SK-N-SH (cell line): ENCODE measurements at regions not wholly inside any gene's neighbourhood (a gene's known extent, or its start where the extent isn't known, plus 50 kb on each side); places are given as distances from the start of the nearest gene placed in this dataset.
A peak's percentile ranks its signal among the peaks of the same experiment; 100 is the strongest.

Experiments
- CTCF ChIA-PET: fragments of 300-600, 350-600 bp; formaldehyde crosslinking; extraction: SDS; loops from one replicate; lab custom pipeline; 2021; lab: Yijun Ruan, JAX
- POLR2A ChIA-PET: fragments of 350-600 bp; sonication (Branson Sonifier 250); formaldehyde crosslinking; extraction: SDS; loops from one replicate; lab custom pipeline; 2020; ENCODE audit warnings: antibody characterized with exemption, inconsistent platforms; lab: Yijun Ruan, JAX
- DNase-seq: peaks from one replicate; pipeline ENCODE4 v3.0.0; 2012
- H2AFZ ChIP-seq: fragments of 200-600 bp; sonication (generic); 2 replicates; pipeline ENCODE4 v1.8.1; 2016; ENCODE audit warnings: antibody characterized with exemption, mild to moderate bottlenecking, low read depth
- H3F3A ChIP-seq: fragments of 200-600 bp; sonication (generic); replicated peaks from 2 replicates; pipeline ENCODE3; 2016; ENCODE audit warnings: antibody characterized with exemption, mild to moderate bottlenecking; ENCODE audit not compliant: insufficient read depth
- H3K27ac ChIP-seq, 2 experiments: fragments of 200-500 bp in 1 of 2; fragments of 200-600 bp in 1 of 2; sonication (Bioruptor generic) in 1 of 2; sonication (generic), shearing (Covaris generic) in 1 of 2; 2 replicates each; pipeline versions ENCODE4 v1.5.1 to v1.6.1; 2014 to 2016; ENCODE audit warnings: low read depth in 2 of 2, inconsistent platforms in 1 of 2, low read length in 1 of 2, mild to moderate bottlenecking in 1 of 2, mixed read lengths in 1 of 2
- H3K27me3 ChIP-seq: fragments of 200-600 bp; sonication (generic), shearing (Covaris generic); 2 replicates; pipeline ENCODE4 v1.6.1; 2016; ENCODE audit warnings: mixed run types; ENCODE audit not compliant: insufficient read depth
- H3K36me3 ChIP-seq, 2 experiments: fragments of 200-500 bp in 1 of 2; fragments of 200-600 bp in 1 of 2; sonication (Bioruptor generic) in 1 of 2; sonication (generic) in 1 of 2; replicated peaks in 1 of 2; 2 replicates each; pipeline versions ENCODE3 to v1.5.1; 2014 to 2016; ENCODE audit warnings: low read length in 1 of 2, mild to moderate bottlenecking in 1 of 2; ENCODE audit not compliant: insufficient read depth in 2 of 2, control insufficient read depth in 1 of 2
- H3K4me1 ChIP-seq, 2 experiments: fragments of 200-500 bp in 1 of 2; fragments of 200-600 bp in 1 of 2; sonication (Bioruptor generic) in 1 of 2; sonication (generic), shearing (Covaris generic) in 1 of 2; 2 replicates each; pipeline versions ENCODE4 v1.5.1 to v1.6.1; 2014 to 2016; ENCODE audit warnings: low read depth in 1 of 2, low read length in 1 of 2, mixed run types in 1 of 2; ENCODE audit not compliant: insufficient read depth in 2 of 2, control insufficient read depth in 1 of 2
- H3K4me2 ChIP-seq: fragments of 200-600 bp; sonication (generic), shearing (Covaris generic); 2 replicates; pipeline ENCODE4 v1.6.1; 2017; ENCODE audit warnings: mixed run types
- H3K4me3 ChIP-seq, 2 experiments: fragments of 200-500 bp in 1 of 2; fragments of 200-600 bp in 1 of 2; sonication (Bioruptor generic) in 1 of 2; sonication (generic), shearing (Covaris generic) in 1 of 2; 2 replicates each; pipeline versions ENCODE4 v1.5.1 to v1.8.1; 2014 to 2016; ENCODE audit warnings: low read depth in 2 of 2, inconsistent platforms in 1 of 2, low read length in 1 of 2, mild to moderate bottlenecking in 1 of 2, mixed read lengths in 1 of 2, moderate library complexity in 1 of 2
- H3K79me2 ChIP-seq: fragments of 200-600 bp; sonication (generic); 2 replicates; pipeline ENCODE4 v1.8.1; 2017; ENCODE audit warnings: mild to moderate bottlenecking; ENCODE audit not compliant: insufficient read depth
- H3K9ac ChIP-seq: fragments of 200-600 bp; sonication (generic); 2 replicates; pipeline ENCODE4 v1.6.1; 2017; ENCODE audit warnings: mixed run types
- H3K9me2 ChIP-seq: fragments of 200-600 bp; sonication (generic); 2 replicates; pipeline ENCODE4 v1.6.1; 2017; ENCODE audit warnings: mixed run types
- H3K9me3 ChIP-seq: fragments of 200-600 bp; sonication (generic); 2 replicates; pipeline ENCODE4 v1.6.1; 2017; ENCODE audit warnings: mixed run types, mild to moderate bottlenecking, moderate library complexity
- H4K20me1 ChIP-seq: fragments of 200-600 bp; sonication (generic); 2 replicates; pipeline ENCODE4 v1.6.1; 2017; ENCODE audit warnings: mild to moderate bottlenecking, mixed run types; ENCODE audit not compliant: insufficient read depth
- CHD2 ChIP-seq: fragments of 150-350 bp; IDR thresholded peaks from 2 replicates; pipeline ENCODE4 v1.6.1; 2018; ENCODE audit warnings: low read length; ENCODE audit not compliant: partially characterized antibody
- ELF1 ChIP-seq: IDR thresholded peaks from 2 replicates; pipeline ENCODE4 v1.4.0; 2012
- EZH2phosphoT487 ChIP-seq: fragments of 200-600 bp; sonication (generic); IDR thresholded peaks from 2 replicates; pipeline ENCODE4 v1.6.1; 2017; ENCODE audit warnings: low read depth, mixed run types, mild to moderate bottlenecking, antibody characterized with exemption, moderate library complexity, borderline replicate concordance
- FOXJ3 ChIP-seq: sonication (generic); formaldehyde crosslinking; IDR thresholded peaks from 2 replicates; pipeline ENCODE4 v1.5.1; 2020; ENCODE audit warnings: mild to moderate bottlenecking, missing genetic modification reagents
- FOXM1 ChIP-seq: IDR thresholded peaks from 2 replicates; pipeline ENCODE4 v1.4.0; 2012; ENCODE audit warnings: low read depth, mild to moderate bottlenecking
- MEF2A ChIP-seq: IDR thresholded peaks from 2 replicates; pipeline ENCODE4 v1.4.0; 2012; ENCODE audit warnings: low read depth, borderline replicate concordance
- NRF1 ChIP-seq: IDR thresholded peaks from 2 replicates; pipeline ENCODE4 v1.6.1; 2012; ENCODE audit warnings: low read depth, mild to moderate bottlenecking, low read length
- POLR2AphosphoS5 ChIP-seq: IDR thresholded peaks from 2 replicates; pipeline ENCODE4 v1.6.1; 2012; ENCODE audit warnings: low read depth, low read length
- RFX5 ChIP-seq: IDR thresholded peaks from 2 replicates; pipeline ENCODE4 v1.6.1; 2012; ENCODE audit warnings: mild to moderate bottlenecking, improper control_type of control experiment, low read length
- RXRA ChIP-seq: IDR thresholded peaks from 2 replicates; pipeline ENCODE4 v1.4.0; 2012; ENCODE audit warnings: low read depth, mild to moderate bottlenecking, borderline replicate concordance
- SMC3 ChIP-seq: IDR thresholded peaks from 2 replicates; pipeline ENCODE4 v1.6.1; 2012; ENCODE audit warnings: low read depth, low read length, improper control_type of control experiment
- YY1 ChIP-seq: IDR thresholded peaks from 2 replicates; pipeline ENCODE4 v1.4.0; 2012; ENCODE audit warnings: low read depth, mild to moderate bottlenecking
- WGBS: methylation state at CpG from one replicate; pipeline ENCODE4 v1.1.6; 2017; ENCODE audit warnings: low lambda C conversion rate; 5-methylcytosine and 5-hydroxymethylcytosine counted together
- TF ChIP-seq, protein P1 (sequence below): fragments of 150-350 bp; IDR thresholded peaks from 2 replicates; pipeline ENCODE4 v1.6.1; 2016; ENCODE audit warnings: mild to moderate bottlenecking, low read depth, low read length
- TF ChIP-seq, protein P2 (sequence below): fragments of 150-350 bp; IDR thresholded peaks from 2 replicates; pipeline ENCODE4 v1.6.1; 2017; ENCODE audit warnings: antibody characterized with exemption, low read length, low read depth, borderline replicate concordance
- TF ChIP-seq, protein P3 (sequence below): IDR thresholded peaks from 2 replicates; pipeline ENCODE4; 2012
- TF ChIP-seq, protein P4 (sequence below): fragments of 200-600 bp; sonication (generic); IDR thresholded peaks from 2 replicates; pipeline ENCODE4 v1.6.1; 2017; ENCODE audit warnings: antibody characterized with exemption, mild to moderate bottlenecking, moderate library complexity
- TF ChIP-seq, protein P5 (sequence below): IDR thresholded peaks from 2 replicates; pipeline ENCODE4 v1.4.0; 2012; ENCODE audit warnings: low read depth, borderline replicate concordance
- TF ChIP-seq, protein P6 (sequence below): IDR thresholded peaks from 2 replicates; pipeline ENCODE4 v1.4.0; 2012; ENCODE audit warnings: low read depth

DNA sequence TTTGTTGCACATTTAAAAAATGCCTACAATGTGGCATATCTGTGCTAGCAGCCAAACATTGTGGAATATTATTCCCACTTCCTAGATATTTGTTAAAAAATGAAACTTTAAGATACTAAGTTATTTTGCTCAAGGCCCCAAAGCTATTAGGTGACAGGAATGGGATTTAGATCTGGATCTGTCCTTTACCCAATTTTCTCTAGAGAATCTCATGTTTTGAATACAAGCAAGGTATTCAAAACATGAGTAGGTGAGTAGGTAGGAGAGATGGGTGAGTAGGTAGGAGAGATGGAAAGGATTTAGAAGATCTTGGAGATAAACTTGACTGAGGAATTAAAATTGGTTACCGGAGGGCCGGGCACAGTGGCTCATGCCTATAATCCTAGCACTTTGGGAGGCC, 61.2 kb upstream of the AKIRIN2 start:
- CTCF ChIA-PET: no interaction called here
- peaks cover 0 to 2% of the 10 kb centered on the region in 2 experiments; a peak in 1 of 4 replicates for H3K4me1 ChIP-seq
- H3K4me2 ChIP-seq: no peak overlapping the region
- H3K79me2 ChIP-seq: no peaks in the 10 kb centered on the region
- POLR2A ChIA-PET: no interaction called here
- no peaks in the 10 kb centered on the region for H3K36me3 ChIP-seq
- no peaks in the 10 kb centered on the region for H3F3A ChIP-seq
- H3K4me3 ChIP-seq: no peak overlapping the region
- H3K9me3 ChIP-seq: no peaks in the 10 kb centered on the region
- no peaks in the 10 kb centered on the region for H3K27me3 ChIP-seq
- H3K9me2 ChIP-seq: no peaks in the 10 kb centered on the region
- no peak overlapping the region for H2AFZ ChIP-seq
- no peak for DNase-seq
- no peak overlapping the region for H3K27ac ChIP-seq
- H4K20me1 ChIP-seq: no peaks in the 10 kb centered on the region
- TF ChIP-seq RFX5: no peak
- TF ChIP-seq NRF1: no peak
- no peak for TF ChIP-seq MEF2A
- no peak for TF ChIP-seq FOXM1
- TF ChIP-seq, protein P1, sequence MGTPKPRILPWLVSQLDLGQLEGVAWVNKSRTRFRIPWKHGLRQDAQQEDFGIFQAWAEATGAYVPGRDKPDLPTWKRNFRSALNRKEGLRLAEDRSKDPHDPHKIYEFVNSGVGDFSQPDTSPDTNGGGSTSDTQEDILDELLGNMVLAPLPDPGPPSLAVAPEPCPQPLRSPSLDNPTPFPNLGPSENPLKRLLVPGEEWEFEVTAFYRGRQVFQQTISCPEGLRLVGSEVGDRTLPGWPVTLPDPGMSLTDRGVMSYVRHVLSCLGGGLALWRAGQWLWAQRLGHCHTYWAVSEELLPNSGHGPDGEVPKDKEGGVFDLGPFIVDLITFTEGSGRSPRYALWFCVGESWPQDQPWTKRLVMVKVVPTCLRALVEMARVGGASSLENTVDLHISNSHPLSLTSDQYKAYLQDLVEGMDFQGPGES: no peak
- no peak for TF ChIP-seq ELF1
- TF ChIP-seq EZH2phosphoT487: no peak
- TF ChIP-seq, all 33 proteins: peak for 0
- WGBS: 97% methylated on average over 2 of the region's 2 CpGs
- H3K9ac ChIP-seq: no peak overlapping the region

DNA sequence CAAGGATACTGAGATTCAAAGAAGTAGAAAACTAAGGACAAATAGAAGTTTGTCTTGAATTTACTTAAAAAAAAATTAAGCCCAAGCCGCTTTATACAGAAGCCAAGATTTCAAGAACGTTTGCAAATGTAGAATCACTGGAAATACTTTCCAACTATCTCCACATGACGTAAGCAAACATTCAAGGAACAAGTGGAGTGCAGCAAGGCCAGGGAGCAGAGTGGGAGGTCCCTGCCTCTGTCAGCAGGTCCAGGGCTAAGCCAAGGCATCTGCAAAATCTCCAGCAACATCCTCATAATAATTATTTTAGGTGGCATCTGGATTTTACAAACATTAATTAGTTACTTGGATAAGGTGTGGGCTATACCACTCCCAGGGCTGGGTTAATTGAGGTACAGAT, 60.1 kb upstream of the AKIRIN2 start:
- WGBS: 74% methylated on average over 3 of the region's 3 CpGs
- DNase-seq: peak; percentile 18
- H3K4me2 ChIP-seq: no peak overlapping the region
- H3K36me3 ChIP-seq: no peaks in the 10 kb centered on the region
- H3K27me3 ChIP-seq: no peaks in the 10 kb centered on the region
- H3K9me2 ChIP-seq: no peaks in the 10 kb centered on the region
- POLR2A ChIA-PET: no interaction called here
- TF ChIP-seq MEF2A: no peak
- TF ChIP-seq YY1: no peak
- TF ChIP-seq, protein P2, sequence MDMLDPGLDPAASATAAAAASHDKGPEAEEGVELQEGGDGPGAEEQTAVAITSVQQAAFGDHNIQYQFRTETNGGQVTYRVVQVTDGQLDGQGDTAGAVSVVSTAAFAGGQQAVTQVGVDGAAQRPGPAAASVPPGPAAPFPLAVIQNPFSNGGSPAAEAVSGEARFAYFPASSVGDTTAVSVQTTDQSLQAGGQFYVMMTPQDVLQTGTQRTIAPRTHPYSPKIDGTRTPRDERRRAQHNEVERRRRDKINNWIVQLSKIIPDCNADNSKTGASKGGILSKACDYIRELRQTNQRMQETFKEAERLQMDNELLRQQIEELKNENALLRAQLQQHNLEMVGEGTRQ: no peak
- TF ChIP-seq, protein P3, sequence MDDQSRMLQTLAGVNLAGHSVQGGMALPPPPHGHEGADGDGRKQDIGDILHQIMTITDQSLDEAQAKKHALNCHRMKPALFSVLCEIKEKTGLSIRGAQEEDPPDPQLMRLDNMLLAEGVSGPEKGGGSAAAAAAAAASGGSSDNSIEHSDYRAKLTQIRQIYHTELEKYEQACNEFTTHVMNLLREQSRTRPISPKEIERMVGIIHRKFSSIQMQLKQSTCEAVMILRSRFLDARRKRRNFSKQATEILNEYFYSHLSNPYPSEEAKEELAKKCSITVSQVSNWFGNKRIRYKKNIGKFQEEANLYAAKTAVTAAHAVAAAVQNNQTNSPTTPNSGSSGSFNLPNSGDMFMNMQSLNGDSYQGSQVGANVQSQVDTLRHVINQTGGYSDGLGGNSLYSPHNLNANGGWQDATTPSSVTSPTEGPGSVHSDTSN: no peak
- no peak for TF ChIP-seq FOXM1
- no peak for TF ChIP-seq CHD2
- TF ChIP-seq, protein P4, sequence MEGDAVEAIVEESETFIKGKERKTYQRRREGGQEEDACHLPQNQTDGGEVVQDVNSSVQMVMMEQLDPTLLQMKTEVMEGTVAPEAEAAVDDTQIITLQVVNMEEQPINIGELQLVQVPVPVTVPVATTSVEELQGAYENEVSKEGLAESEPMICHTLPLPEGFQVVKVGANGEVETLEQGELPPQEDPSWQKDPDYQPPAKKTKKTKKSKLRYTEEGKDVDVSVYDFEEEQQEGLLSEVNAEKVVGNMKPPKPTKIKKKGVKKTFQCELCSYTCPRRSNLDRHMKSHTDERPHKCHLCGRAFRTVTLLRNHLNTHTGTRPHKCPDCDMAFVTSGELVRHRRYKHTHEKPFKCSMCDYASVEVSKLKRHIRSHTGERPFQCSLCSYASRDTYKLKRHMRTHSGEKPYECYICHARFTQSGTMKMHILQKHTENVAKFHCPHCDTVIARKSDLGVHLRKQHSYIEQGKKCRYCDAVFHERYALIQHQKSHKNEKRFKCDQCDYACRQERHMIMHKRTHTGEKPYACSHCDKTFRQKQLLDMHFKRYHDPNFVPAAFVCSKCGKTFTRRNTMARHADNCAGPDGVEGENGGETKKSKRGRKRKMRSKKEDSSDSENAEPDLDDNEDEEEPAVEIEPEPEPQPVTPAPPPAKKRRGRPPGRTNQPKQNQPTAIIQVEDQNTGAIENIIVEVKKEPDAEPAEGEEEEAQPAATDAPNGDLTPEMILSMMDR: no peak
- TF ChIP-seq, protein P5, sequence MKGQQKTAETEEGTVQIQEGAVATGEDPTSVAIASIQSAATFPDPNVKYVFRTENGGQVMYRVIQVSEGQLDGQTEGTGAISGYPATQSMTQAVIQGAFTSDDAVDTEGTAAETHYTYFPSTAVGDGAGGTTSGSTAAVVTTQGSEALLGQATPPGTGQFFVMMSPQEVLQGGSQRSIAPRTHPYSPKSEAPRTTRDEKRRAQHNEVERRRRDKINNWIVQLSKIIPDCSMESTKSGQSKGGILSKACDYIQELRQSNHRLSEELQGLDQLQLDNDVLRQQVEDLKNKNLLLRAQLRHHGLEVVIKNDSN: no peak
- no peak for TF ChIP-seq NRF1
- no peak for TF ChIP-seq ELF1
- no peak for TF ChIP-seq FOXJ3 (CRISPR knock-in tag)
- TF ChIP-seq POLR2AphosphoS5: no peak
- TF ChIP-seq SMC3: no peak
- TF ChIP-seq, protein P6, sequence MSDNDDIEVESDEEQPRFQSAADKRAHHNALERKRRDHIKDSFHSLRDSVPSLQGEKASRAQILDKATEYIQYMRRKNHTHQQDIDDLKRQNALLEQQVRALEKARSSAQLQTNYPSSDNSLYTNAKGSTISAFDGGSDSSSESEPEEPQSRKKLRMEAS: no peak
- no peak for TF ChIP-seq RXRA
- H3K9ac ChIP-seq: no peak overlapping the region
- no peak overlapping the region for H2AFZ ChIP-seq
- H4K20me1 ChIP-seq: no peaks in the 10 kb centered on the region
- H3K4me3 ChIP-seq: no peak overlapping the region
- CTCF ChIA-PET: no interaction called here
- no peaks in the 10 kb centered on the region for H3K79me2 ChIP-seq
- peaks cover 0 to 2% of the 10 kb centered on the region in 2 experiments; a peak in 1 of 4 replicates for H3K4me1 ChIP-seq
- H3F3A ChIP-seq: no peaks in the 10 kb centered on the region
- H3K9me3 ChIP-seq: no peaks in the 10 kb centered on the region
- H3K27ac ChIP-seq: no peak overlapping the region
